Peyer's patch (tissue), 4 donors: ENCODE measurements at regions not wholly inside any gene's neighbourhood (a gene's known extent, or its start where the extent isn't known, plus 50 kb on each side); places are given as distances from the start of the nearest gene placed in this dataset.

Experiments
- DNase-seq, 3 donors: peaks; one replicate each; pipeline ENCODE4 v3.0.0-alpha.2; 2017 to 2019
- H3K27ac ChIP-seq, 4 donors: fragments of 200-600 bp; sonication (generic); one replicate each; pipeline ENCODE4 v1.5.1; 2016 to 2019
- H3K27me3 ChIP-seq, 2 donors: fragments of 200-600 bp; sonication (generic); one replicate each; pipeline ENCODE4 v1.5.1; 2019
- H3K36me3 ChIP-seq, 3 donors: fragments of 200-600 bp; sonication (generic); one replicate each; pipeline ENCODE4 v1.5.1; 2016 to 2019
- H3K4me1 ChIP-seq, 4 donors: fragments of 200-600 bp; sonication (generic); one replicate each; pipeline ENCODE4 v1.5.1; 2016 to 2019
- H3K4me3 ChIP-seq, 4 donors: fragments of 200-600 bp; sonication (generic); 1 replicate in 3 of 4; 2 replicates in 1 of 4; pipeline ENCODE4 v1.5.1; 2016 to 2019; ENCODE audit warnings: mild to moderate bottlenecking in 1 of 4
- H3K9me3 ChIP-seq, 4 donors: fragments of 200-600 bp; sonication (generic); one replicate each; pipeline ENCODE4 v1.5.1; 2016 to 2019; ENCODE audit warnings: mild to moderate bottlenecking in 1 of 4
- POLR2A ChIP-seq, 2 donors: fragments of 450-650 bp; IDR thresholded peaks; one replicate each; pipeline ENCODE4 v1.5.1; 2017; ENCODE audit warnings: antibody characterized with exemption in 2 of 2, mild to moderate bottlenecking in 2 of 2, moderate library complexity in 2 of 2
- TF ChIP-seq, protein P1 (sequence below), 6 experiments: fragments of 450-650 bp in 4 of 6; fragments of 200-600 bp in 2 of 6; sonication (generic) in 1 of 6; IDR thresholded peaks; one replicate each; pipeline ENCODE4 v1.5.1; 2017 to 2019; ENCODE audit warnings: antibody characterized with exemption in 6 of 6, mild to moderate bottlenecking in 3 of 6, moderate library complexity in 1 of 6

DNA sequence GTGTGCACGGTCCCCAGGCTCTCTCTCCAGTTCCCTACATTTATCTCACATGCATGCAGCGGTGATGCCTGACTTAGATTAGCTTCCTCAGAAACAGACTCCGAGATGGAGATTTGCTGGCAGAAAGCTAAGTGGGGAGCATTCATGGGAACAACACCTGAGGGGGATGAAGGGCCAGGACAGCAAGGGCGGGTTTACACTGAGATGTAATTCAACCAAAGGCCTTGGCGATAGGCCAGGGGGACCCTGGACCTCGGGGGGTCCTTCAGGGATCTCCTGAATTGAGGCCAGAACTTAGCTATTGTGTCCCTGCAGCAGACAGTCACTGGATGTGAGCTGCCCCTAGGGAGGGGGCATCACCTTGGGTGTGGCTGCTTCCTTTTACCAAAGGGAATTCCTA is 246.1 kb upstream of the CSF3R start:
- H3K36me3 ChIP-seq, result no peaks in the 10 kb centered on the region
- no peaks in the 10 kb centered on the region for H3K4me1 ChIP-seq
- no peaks in the 10 kb centered on the region for H3K27me3 ChIP-seq
- DNase-seq, result peak in 1 of 3 donors; percentile 22
- H3K27ac ChIP-seq, result no peak overlapping the region
- no peak overlapping the region for H3K4me3 ChIP-seq
- H3K9me3 ChIP-seq, result no peaks in the 10 kb centered on the region
- TF ChIP-seq, protein P1, sequence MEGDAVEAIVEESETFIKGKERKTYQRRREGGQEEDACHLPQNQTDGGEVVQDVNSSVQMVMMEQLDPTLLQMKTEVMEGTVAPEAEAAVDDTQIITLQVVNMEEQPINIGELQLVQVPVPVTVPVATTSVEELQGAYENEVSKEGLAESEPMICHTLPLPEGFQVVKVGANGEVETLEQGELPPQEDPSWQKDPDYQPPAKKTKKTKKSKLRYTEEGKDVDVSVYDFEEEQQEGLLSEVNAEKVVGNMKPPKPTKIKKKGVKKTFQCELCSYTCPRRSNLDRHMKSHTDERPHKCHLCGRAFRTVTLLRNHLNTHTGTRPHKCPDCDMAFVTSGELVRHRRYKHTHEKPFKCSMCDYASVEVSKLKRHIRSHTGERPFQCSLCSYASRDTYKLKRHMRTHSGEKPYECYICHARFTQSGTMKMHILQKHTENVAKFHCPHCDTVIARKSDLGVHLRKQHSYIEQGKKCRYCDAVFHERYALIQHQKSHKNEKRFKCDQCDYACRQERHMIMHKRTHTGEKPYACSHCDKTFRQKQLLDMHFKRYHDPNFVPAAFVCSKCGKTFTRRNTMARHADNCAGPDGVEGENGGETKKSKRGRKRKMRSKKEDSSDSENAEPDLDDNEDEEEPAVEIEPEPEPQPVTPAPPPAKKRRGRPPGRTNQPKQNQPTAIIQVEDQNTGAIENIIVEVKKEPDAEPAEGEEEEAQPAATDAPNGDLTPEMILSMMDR (IDR thresholded peaks at IDR 0.05), result no peak
- no peak for TF ChIP-seq POLR2A (IDR thresholded peaks at IDR 0.05)

- TF ChIP-seq, protein P1 (IDR thresholded peaks at IDR 0.05), result no peak
- no peak for TF ChIP-seq POLR2A (IDR thresholded peaks at IDR 0.05)
- Histone ChIP-seq H3K4me3 (no peak overlapping the region), H3K36me3 (no peaks in the 10 kb centered on the region), H3K27me3 (no peaks in the 10 kb centered on the region), H3K4me1 (no peaks in the 10 kb centered on the region), H3K27ac (no peak overlapping the region), H3K9me3 (no peaks in the 10 kb centered on the region)
- peak in 1 of 3 donors; percentile 8 for DNase-seq
Measured at GRCh38 chr1:36728051-36728450, 245.3 kb upstream of the CSF3R start.

- Histone ChIP-seq H3K27me3 (no peaks in the 10 kb centered on the region), H3K36me3 (no peaks in the 10 kb centered on the region), H3K9me3 (no peaks in the 10 kb centered on the region), H3K27ac (no peak overlapping the region), H3K4me3 (no peak overlapping the region), H3K4me1 (no peaks in the 10 kb centered on the region)
- TF ChIP-seq POLR2A (IDR thresholded peaks at IDR 0.05), result no peak
- TF ChIP-seq, protein P1 (IDR thresholded peaks at IDR 0.05), result no peak
- no peak for DNase-seq
Measured at GRCh38 chr1:36725151-36725550, 242.4 kb upstream of the CSF3R start.

GRCh38 chr1:36723813-36724212 is 241.1 kb upstream of the CSF3R start:
- no peak overlapping the region for H3K27ac ChIP-seq
- DNase-seq, result no peak
- no peaks in the 10 kb centered on the region for H3K9me3 ChIP-seq

GRCh38 chr1:36722871-36723270 is 240.2 kb upstream of the CSF3R start:
- H3K9me3 ChIP-seq, result no peaks in the 10 kb centered on the region
- no peak overlapping the region for H3K4me3 ChIP-seq
- DNase-seq, result no peak
- H3K27ac ChIP-seq, result no peak overlapping the region
- H3K27me3 ChIP-seq, result no peaks in the 10 kb centered on the region
- no peaks in the 10 kb centered on the region for H3K4me1 ChIP-seq
- no peaks in the 10 kb centered on the region for H3K36me3 ChIP-seq
- TF ChIP-seq POLR2A (IDR thresholded peaks at IDR 0.05), result no peak
- TF ChIP-seq, protein P1 (IDR thresholded peaks at IDR 0.05), result no peak

More at GRCh38 chr1:36723813-36724212, 241.1 kb upstream of the CSF3R start:
- no peak overlapping the region for H3K4me3 ChIP-seq
- TF ChIP-seq, protein P1 (IDR thresholded peaks at IDR 0.05), result no peak
- no peak for TF ChIP-seq POLR2A (IDR thresholded peaks at IDR 0.05)
- H3K27me3 ChIP-seq, result no peaks in the 10 kb centered on the region
- no peaks in the 10 kb centered on the region for H3K36me3 ChIP-seq
- no peaks in the 10 kb centered on the region for H3K4me1 ChIP-seq

- Histone ChIP-seq H3K4me1 (no peaks in the 10 kb centered on the region), H3K36me3 (no peaks in the 10 kb centered on the region), H3K4me3 (no peak overlapping the region), H3K27me3 (no peaks in the 10 kb centered on the region), H3K27ac (no peak overlapping the region), H3K9me3 (no peaks in the 10 kb centered on the region)
- TF ChIP-seq POLR2A (IDR thresholded peaks at IDR 0.05), result no peak
- TF ChIP-seq, protein P1 (IDR thresholded peaks at IDR 0.05), result no peak
- no peak for DNase-seq
Measured at GRCh38 chr1:36721261-36721660, 238.5 kb upstream of the CSF3R start.
